Erythroblast (primary cell): ENCODE measurements at regions not wholly inside any gene's neighbourhood (a gene's known extent, or its start where the extent isn't known, plus 50 kb on each side); places are given as distances from the start of the nearest gene placed in this dataset.

Experiments
- GATA1 ChIP-seq: IDR thresholded peaks from 2 replicates; pipeline ENCODE4 v1.6.1; 2011; ENCODE audit warnings: low read depth, mild to moderate bottlenecking, control low read depth, low read length, moderate library complexity
- POLR2A ChIP-seq: IDR thresholded peaks from 2 replicates; pipeline ENCODE4 v1.6.1; 2011; ENCODE audit warnings: mild to moderate bottlenecking, low read length

- TF ChIP-seq POLR2A (no peak), GATA1 (no peak)
These were observed 142.0 kb downstream of the CENPC start for GRCh38 chr4:67403342-67403741.
